ENCODE measurements at regions not wholly inside any gene's neighbourhood (a gene's known extent, or its start where the extent isn't known, plus 50 kb on each side); places are given as distances from the start of the nearest gene placed in this dataset.

DNA sequence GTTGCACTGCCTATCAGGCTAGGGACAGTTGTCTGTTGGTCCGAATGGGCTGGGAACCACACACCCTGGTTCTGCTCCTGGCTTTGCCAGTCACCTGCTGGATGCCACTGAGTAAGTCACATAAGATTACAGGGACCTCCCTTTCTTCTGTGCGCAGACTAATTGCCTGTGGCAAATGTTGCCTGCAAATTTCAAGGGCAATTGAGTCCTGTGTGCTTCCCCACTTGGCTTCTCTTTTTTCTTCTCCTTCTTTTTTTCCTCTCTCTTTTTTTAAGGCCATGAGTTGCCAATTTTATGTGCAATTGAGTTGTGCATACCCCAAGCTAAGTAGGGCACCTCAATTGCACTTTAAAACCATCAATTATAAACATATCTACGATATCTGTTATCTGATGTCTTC, 963.4 kb downstream of the MCTP2 start:
- TF ChIP-seq, protein P1, sequence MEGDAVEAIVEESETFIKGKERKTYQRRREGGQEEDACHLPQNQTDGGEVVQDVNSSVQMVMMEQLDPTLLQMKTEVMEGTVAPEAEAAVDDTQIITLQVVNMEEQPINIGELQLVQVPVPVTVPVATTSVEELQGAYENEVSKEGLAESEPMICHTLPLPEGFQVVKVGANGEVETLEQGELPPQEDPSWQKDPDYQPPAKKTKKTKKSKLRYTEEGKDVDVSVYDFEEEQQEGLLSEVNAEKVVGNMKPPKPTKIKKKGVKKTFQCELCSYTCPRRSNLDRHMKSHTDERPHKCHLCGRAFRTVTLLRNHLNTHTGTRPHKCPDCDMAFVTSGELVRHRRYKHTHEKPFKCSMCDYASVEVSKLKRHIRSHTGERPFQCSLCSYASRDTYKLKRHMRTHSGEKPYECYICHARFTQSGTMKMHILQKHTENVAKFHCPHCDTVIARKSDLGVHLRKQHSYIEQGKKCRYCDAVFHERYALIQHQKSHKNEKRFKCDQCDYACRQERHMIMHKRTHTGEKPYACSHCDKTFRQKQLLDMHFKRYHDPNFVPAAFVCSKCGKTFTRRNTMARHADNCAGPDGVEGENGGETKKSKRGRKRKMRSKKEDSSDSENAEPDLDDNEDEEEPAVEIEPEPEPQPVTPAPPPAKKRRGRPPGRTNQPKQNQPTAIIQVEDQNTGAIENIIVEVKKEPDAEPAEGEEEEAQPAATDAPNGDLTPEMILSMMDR (optimal IDR thresholded peaks at IDR 0.05 in 1 of 3, IDR thresholded peaks at IDR 0.05 in 1 of 3, conservative IDR thresholded peaks at IDR 0.05 in 1 of 3; ENCODE audit: extremely low read depth in 1 of 3, insufficient read depth in 2 of 3, low read length in 3 of 3), result no peak
- no peak for TF ChIP-seq EZH2 (IDR thresholded peaks at IDR 0.05; ENCODE audit: low read length)

Measured in keratinocyte (primary cell).